Vagina (tissue), 2 donors: ENCODE measurements at regions not wholly inside any gene's neighbourhood (a gene's known extent, or its start where the extent isn't known, plus 50 kb on each side); places are given as distances from the start of the nearest gene placed in this dataset.
"Not testable (repeated sequence)": the region's sequence is repeated elsewhere in the genome, so short reads cannot be mapped to it uniquely, and the experiment has no call there.

Experiments
- DNase-seq, 2 donors: peaks; one replicate each; pipeline ENCODE4 v3.0.0-alpha.2; 2017; ENCODE audit errors: extremely low spot score in 2 of 2
- H3K27ac ChIP-seq: fragments of 200-600 bp; sonication (generic); one replicate; pipeline ENCODE4 v1.5.1; 2019
- H3K27me3 ChIP-seq: fragments of 200-600 bp; sonication (generic); one replicate; pipeline ENCODE4 v1.5.1; 2019
- H3K36me3 ChIP-seq, 2 donors: fragments of 200-600 bp; sonication (generic); one replicate each; pipeline ENCODE4 v1.5.1; 2017 to 2019
- H3K4me1 ChIP-seq: fragments of 200-600 bp; sonication (generic); one replicate; pipeline ENCODE4 v1.5.1; 2019
- H3K4me3 ChIP-seq, 2 donors: fragments of 200-600 bp; sonication (generic); 1 replicate in 1 of 2; 2 replicates in 1 of 2; pipeline ENCODE4 v1.5.1; 2016 to 2019
- H3K9me3 ChIP-seq: fragments of 200-600 bp; sonication (generic); one replicate; pipeline ENCODE4 v1.5.1; 2019
- CTCF ChIP-seq, 3 experiments: fragments of 450-650 bp in 2 of 3; fragments of 200-600 bp in 1 of 3; sonication (generic) in 1 of 3; IDR thresholded peaks; one replicate each; pipeline ENCODE4 v1.5.1; 2017 to 2019; ENCODE audit warnings: antibody characterized with exemption in 3 of 3, mild to moderate bottlenecking in 2 of 3, moderate library complexity in 2 of 3
- POLR2A ChIP-seq, 2 donors: fragments of 450-650 bp; IDR thresholded peaks; one replicate each; pipeline ENCODE4 v1.6.1; 2017; ENCODE audit warnings: antibody characterized with exemption in 2 of 2, mild to moderate bottlenecking in 2 of 2, moderate library complexity in 2 of 2
- POLR2AphosphoS5 ChIP-seq, 2 donors: sonication (generic); formaldehyde crosslinking; IDR thresholded peaks; one replicate each; pipeline ENCODE4 v1.9.0; 2017; ENCODE audit warnings: antibody characterized with exemption in 2 of 2, mild to moderate bottlenecking in 2 of 2, low read depth in 1 of 2; ENCODE audit not compliant: insufficient read depth in 1 of 2
- intact Hi-C: fragments of 100-400 bp; cut with DNase I; formaldehyde crosslinking; loops from one replicate; pipeline ENCODE4 v1.15.1; 2023

DNA sequence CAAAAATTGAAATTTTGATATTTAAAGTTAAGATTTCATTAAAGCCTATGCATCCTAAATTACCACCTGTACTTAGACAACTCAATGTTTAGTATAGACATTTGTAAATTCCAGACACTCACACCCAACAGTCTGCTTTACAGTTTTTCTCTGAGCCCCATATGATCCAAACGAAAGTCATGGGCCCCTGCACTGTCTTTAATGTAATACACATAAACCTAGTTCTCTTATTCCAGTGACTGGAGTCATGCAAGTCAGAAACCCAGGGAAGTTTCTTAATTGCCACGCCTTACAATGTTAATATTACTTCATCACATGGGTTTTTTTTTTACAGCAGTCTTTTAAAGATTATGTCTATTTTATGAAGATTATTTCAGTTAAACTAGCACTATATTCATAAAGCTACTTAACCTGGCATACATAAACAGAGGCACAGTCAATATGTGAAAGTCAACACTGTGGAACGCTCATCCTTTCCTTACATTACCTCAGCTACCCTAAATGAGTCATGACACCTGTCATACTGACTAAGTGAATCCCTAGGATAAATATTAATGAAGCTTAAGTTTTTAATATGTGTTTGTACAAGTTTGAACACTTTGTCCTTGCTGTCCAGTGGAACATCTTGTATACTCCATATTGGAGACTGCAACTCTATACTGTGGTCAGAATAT, 67.7 kb upstream of the H2AZ1 start:
- H3K27ac ChIP-seq, result no peak overlapping the region
- no peaks in the 10 kb centered on the region for H3K9me3 ChIP-seq
- no peaks in the 10 kb centered on the region for H3K4me1 ChIP-seq
- H3K27me3 ChIP-seq, result no peaks in the 10 kb centered on the region
- no peaks in the 10 kb centered on the region for H3K36me3 ChIP-seq
- H3K4me3 ChIP-seq, result no peak overlapping the region
- no peak for DNase-seq
- TF ChIP-seq POLR2AphosphoS5 (IDR thresholded peaks at IDR 0.05; ENCODE audit: insufficient read depth in 1 of 2, low read depth in 1 of 2) (peak in 1 of 2 donors; percentile 35), CTCF (IDR thresholded peaks at IDR 0.05) (no peak)
- intact Hi-C loops, result no loop called here

DNA sequence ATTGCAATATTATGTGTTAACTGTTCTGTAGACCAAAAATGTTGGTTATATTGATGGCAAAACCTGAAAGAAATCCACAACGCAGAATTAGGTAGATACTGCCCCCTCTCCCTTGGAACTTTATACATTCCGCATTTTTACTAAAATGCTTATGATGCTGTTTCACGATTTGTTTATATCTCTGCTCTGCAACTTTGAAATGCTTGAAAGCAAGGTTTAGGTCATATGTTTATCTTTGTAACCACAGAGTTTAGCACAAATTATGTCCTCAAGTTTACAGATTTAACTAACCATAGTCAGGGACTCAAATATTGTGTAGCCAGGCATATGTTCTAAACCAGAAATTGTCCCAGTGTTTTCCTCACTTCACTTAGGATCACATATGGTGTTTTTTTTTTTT, 66.1 kb upstream of the H2AZ1 start:
- DNase-seq, result no peak
- no peak overlapping the region for H3K27ac ChIP-seq
- no peaks in the 10 kb centered on the region for H3K27me3 ChIP-seq
- intact Hi-C loops, result no loop called here
- TF ChIP-seq POLR2AphosphoS5 (IDR thresholded peaks at IDR 0.05; ENCODE audit: insufficient read depth in 1 of 2, low read depth in 1 of 2) (no peak), CTCF (IDR thresholded peaks at IDR 0.05) (no peak), POLR2A (IDR thresholded peaks at IDR 0.05) (no peak)
- no peaks in the 10 kb centered on the region for H3K4me1 ChIP-seq
- no peaks in the 10 kb centered on the region for H3K36me3 ChIP-seq
- H3K4me3 ChIP-seq, result no peak overlapping the region
- no peaks in the 10 kb centered on the region for H3K9me3 ChIP-seq

DNA sequence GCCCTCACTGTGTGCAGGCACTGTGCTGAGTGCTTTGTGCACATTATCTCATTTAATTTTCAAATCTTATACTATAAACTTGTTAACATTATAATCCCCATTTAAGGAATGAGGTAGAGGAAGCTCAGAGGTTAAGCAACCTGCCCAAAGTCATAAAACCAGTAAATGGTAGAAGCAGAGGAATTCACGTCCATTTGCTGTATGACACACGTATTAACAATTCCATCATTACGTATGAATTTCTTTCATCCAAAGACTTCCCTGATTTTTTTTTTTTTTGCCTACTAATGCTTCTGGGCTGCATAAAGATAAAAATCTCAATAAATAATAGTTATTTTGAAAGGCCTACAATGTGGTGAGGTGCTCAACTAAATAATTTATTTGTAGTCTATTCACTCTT, 64.5 kb upstream of the H2AZ1 start:
- Histone ChIP-seq H3K4me1 (no peaks in the 10 kb centered on the region), H3K27ac (no peak overlapping the region), H3K4me3 (no peak overlapping the region), H3K36me3 (no peaks in the 10 kb centered on the region), H3K9me3 (no peaks in the 10 kb centered on the region), H3K27me3 (no peaks in the 10 kb centered on the region)
- DNase-seq, result no peak
- intact Hi-C loops, result no loop called here
- no peak for TF ChIP-seq POLR2AphosphoS5 (IDR thresholded peaks at IDR 0.05; ENCODE audit: insufficient read depth in 1 of 2, low read depth in 1 of 2)
- no peak for TF ChIP-seq POLR2A (IDR thresholded peaks at IDR 0.05)
- no peak for TF ChIP-seq CTCF (IDR thresholded peaks at IDR 0.05)

DNA sequence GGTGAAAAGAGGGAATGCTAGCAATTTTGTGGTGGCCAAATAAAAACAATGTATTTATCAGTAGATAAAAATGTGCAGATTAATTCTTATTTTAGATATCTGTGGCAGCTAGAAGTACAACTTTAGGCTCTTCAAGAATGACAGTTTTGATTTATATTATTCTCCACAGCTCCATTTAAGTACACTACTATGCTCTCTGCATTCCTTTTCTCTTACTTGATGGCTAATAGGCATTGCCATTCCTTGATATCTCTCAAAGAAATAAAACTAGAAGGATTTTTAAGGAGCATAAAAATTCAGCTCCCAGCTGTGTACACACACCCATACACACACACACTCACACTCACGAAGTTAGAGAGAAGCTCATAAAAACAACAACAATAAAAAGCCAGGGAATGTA, 59.4 kb upstream of the H2AZ1 start:
- no peaks in the 10 kb centered on the region for H3K4me1 ChIP-seq
- H3K9me3 ChIP-seq, result no peaks in the 10 kb centered on the region
- TF ChIP-seq POLR2AphosphoS5 (IDR thresholded peaks at IDR 0.05; ENCODE audit: insufficient read depth in 1 of 2, low read depth in 1 of 2) (no peak), CTCF (IDR thresholded peaks at IDR 0.05) (no peak), POLR2A (IDR thresholded peaks at IDR 0.05) (no peak)
- no peak overlapping the region for H3K4me3 ChIP-seq
- DNase-seq, result no peak
- no peaks in the 10 kb centered on the region for H3K27me3 ChIP-seq
- no peaks in the 10 kb centered on the region for H3K36me3 ChIP-seq
- no peak overlapping the region for H3K27ac ChIP-seq
- intact Hi-C loops, result no loop called here

DNA sequence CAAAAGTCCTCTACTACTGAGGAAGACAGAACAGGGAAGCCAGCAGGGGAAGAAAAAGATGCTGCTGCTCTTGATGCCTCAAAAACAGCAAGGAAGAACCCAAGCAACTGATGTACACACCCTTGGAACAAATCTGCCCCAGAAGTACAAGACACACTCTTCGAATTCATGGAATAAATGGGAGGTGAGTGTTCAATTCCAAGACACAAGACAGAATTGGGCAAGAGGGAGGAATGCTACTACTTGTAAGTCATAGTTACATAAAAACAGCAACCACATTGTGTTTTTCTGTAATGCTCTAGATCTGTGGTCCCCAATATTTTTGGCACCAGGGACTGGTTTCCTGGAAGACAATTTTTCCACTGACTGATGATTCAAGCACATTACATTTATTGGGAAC, 58.0 kb upstream of the H2AZ1 start:
- Histone ChIP-seq H3K9me3 (no peaks in the 10 kb centered on the region), H3K4me3 (no peak overlapping the region), H3K36me3 (no peaks in the 10 kb centered on the region), H3K27me3 (no peaks in the 10 kb centered on the region), H3K4me1 (no peaks in the 10 kb centered on the region), H3K27ac (no peak overlapping the region)
- TF ChIP-seq CTCF (IDR thresholded peaks at IDR 0.05), result no peak
- TF ChIP-seq POLR2AphosphoS5 (IDR thresholded peaks at IDR 0.05; ENCODE audit: insufficient read depth in 1 of 2, low read depth in 1 of 2), result no peak
- no peak for TF ChIP-seq POLR2A (IDR thresholded peaks at IDR 0.05)
- no peak for DNase-seq
- intact Hi-C loops, result no loop called here

GRCh38 chr4:100006161-100006560, 56.1 kb upstream of the H2AZ1 start:
- intact Hi-C loops, H3K27me3 ChIP-seq, DNase-seq, H3K4me3 ChIP-seq, H3K9me3 ChIP-seq, H3K36me3 ChIP-seq, H3K27ac ChIP-seq, H3K4me1 ChIP-seq: not testable (repeated sequence)
